ENCODE measurements at regions not wholly inside any gene's neighbourhood (a gene's known extent, or its start where the extent isn't known, plus 50 kb on each side); places are given as distances from the start of the nearest gene placed in this dataset.

DNA sequence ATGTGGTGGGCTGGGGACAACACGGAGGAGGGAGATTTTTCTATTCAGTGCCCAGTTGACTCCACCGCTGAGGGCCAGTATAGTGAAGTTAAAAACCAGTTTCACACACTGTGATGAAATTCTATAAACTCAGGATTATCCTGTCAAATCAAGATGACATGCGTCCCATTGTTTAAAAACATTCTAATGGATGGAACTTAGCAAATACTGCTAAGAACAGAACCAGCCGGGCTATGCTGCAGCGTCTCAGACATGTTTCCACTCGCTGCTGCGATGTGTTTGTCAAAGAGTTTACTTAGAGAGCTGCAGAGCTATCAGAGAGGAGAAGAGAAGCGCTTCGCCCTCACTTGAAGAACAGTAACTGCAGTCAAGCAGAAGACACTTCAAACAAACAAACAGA, 212.6 kb upstream of the FOXQ1 start:
- BruUV-seq (replicated peaks): no TSS peak
- ChIA-PET RAD21 (ENCODE audit: low non-redundant PET in 1 of 2, low total read pairs in 2 of 2, uncharacterized antibody in 2 of 2, unreplicated experiment in 2 of 2) (no interaction called here), POLR2A (no interaction called here), CTCF (no interaction called here)
- no peaks in the 10 kb centered on the region for H3K9me2 ChIP-seq (ENCODE audit: insufficient read depth)
- H3K9me3 ChIP-seq (ENCODE audit: control insufficient read depth in 1 of 2, insufficient read depth in 1 of 2, low read depth in 1 of 2, low read length in 2 of 2): no peaks in the 10 kb centered on the region
- H3K4me3 ChIP-seq (replicated peaks in 1 of 2; ENCODE audit: low read depth in 1 of 2, low read length in 2 of 2): no peak overlapping the region
- TF ChIP-seq ZFX (IDR thresholded peaks at IDR 0.05) (no peak), TCF7L2 (IDR thresholded peaks at IDR 0.05; ENCODE audit: borderline replicate concordance, extremely low read depth, insufficient read depth, insufficient read length) (no peak), ZNF274 (IDR thresholded peaks at IDR 0.05; ENCODE audit: low read depth, low read length) (no peak), EGR1 (IDR thresholded peaks at IDR 0.05; ENCODE audit: low read depth) (no peak), EZH2 (IDR thresholded peaks at IDR 0.05) (no peak), FOSL1 (IDR thresholded peaks at IDR 0.05; ENCODE audit: low read depth) (no peak), ELF1 (IDR thresholded peaks at IDR 0.05; ENCODE audit: borderline replicate concordance, low read depth) (no peak), SP1 (IDR thresholded peaks at IDR 0.05; ENCODE audit: low read depth) (no peak), YY1 (IDR thresholded peaks at IDR 0.05; ENCODE audit: extremely low read depth, insufficient replicate concordance, low read depth, low read length) (no peak)
- TF ChIP-seq, protein P1, sequence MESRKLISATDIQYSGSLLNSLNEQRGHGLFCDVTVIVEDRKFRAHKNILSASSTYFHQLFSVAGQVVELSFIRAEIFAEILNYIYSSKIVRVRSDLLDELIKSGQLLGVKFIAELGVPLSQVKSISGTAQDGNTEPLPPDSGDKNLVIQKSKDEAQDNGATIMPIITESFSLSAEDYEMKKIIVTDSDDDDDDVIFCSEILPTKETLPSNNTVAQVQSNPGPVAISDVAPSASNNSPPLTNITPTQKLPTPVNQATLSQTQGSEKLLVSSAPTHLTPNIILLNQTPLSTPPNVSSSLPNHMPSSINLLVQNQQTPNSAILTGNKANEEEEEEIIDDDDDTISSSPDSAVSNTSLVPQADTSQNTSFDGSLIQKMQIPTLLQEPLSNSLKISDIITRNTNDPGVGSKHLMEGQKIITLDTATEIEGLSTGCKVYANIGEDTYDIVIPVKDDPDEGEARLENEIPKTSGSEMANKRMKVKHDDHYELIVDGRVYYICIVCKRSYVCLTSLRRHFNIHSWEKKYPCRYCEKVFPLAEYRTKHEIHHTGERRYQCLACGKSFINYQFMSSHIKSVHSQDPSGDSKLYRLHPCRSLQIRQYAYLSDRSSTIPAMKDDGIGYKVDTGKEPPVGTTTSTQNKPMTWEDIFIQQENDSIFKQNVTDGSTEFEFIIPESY (IDR thresholded peaks at IDR 0.05; ENCODE audit: extremely low read depth, insufficient replicate concordance, low read length): no peak
- TF ChIP-seq, protein P2, sequence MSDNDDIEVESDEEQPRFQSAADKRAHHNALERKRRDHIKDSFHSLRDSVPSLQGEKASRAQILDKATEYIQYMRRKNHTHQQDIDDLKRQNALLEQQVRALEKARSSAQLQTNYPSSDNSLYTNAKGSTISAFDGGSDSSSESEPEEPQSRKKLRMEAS (IDR thresholded peaks at IDR 0.05): no peak
- TF ChIP-seq, protein P3, sequence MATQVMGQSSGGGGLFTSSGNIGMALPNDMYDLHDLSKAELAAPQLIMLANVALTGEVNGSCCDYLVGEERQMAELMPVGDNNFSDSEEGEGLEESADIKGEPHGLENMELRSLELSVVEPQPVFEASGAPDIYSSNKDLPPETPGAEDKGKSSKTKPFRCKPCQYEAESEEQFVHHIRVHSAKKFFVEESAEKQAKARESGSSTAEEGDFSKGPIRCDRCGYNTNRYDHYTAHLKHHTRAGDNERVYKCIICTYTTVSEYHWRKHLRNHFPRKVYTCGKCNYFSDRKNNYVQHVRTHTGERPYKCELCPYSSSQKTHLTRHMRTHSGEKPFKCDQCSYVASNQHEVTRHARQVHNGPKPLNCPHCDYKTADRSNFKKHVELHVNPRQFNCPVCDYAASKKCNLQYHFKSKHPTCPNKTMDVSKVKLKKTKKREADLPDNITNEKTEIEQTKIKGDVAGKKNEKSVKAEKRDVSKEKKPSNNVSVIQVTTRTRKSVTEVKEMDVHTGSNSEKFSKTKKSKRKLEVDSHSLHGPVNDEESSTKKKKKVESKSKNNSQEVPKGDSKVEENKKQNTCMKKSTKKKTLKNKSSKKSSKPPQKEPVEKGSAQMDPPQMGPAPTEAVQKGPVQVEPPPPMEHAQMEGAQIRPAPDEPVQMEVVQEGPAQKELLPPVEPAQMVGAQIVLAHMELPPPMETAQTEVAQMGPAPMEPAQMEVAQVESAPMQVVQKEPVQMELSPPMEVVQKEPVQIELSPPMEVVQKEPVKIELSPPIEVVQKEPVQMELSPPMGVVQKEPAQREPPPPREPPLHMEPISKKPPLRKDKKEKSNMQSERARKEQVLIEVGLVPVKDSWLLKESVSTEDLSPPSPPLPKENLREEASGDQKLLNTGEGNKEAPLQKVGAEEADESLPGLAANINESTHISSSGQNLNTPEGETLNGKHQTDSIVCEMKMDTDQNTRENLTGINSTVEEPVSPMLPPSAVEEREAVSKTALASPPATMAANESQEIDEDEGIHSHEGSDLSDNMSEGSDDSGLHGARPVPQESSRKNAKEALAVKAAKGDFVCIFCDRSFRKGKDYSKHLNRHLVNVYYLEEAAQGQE (IDR thresholded peaks at IDR 0.05; ENCODE audit: low read depth): no peak
- TF ChIP-seq, protein P4, sequence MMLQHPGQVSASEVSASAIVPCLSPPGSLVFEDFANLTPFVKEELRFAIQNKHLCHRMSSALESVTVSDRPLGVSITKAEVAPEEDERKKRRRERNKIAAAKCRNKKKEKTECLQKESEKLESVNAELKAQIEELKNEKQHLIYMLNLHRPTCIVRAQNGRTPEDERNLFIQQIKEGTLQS (IDR thresholded peaks at IDR 0.05): no peak
- H4K20me1 ChIP-seq (ENCODE audit: insufficient read depth): no peaks in the 10 kb centered on the region
- H3K9ac ChIP-seq (ENCODE audit: low read length): no peak overlapping the region
- H3K36me3 ChIP-seq (ENCODE audit: control insufficient read depth in 1 of 2, insufficient read depth in 2 of 2, low read length in 2 of 2): no peaks in the 10 kb centered on the region
- no peak overlapping the region for H3K4me2 ChIP-seq (ENCODE audit: low read length)
- DNase-seq (ENCODE audit: low read depth, low spot score) (no peak), ATAC-seq (no peak)
- H3K27me3 ChIP-seq (ENCODE audit: insufficient read depth, low read length): no peaks in the 10 kb centered on the region
- no peaks in the 10 kb centered on the region for H3K79me2 ChIP-seq (ENCODE audit: insufficient read depth, low read length)
- no peak overlapping the region for H3K27ac ChIP-seq (ENCODE audit: low read depth, low read length)
- H3K4me1 ChIP-seq (ENCODE audit: control insufficient read depth in 1 of 2, insufficient read depth in 2 of 2, low read length in 2 of 2): no peaks in the 10 kb centered on the region
- intact Hi-C loops (cut with micrococcal nuclease): no loop called here
- no peak overlapping the region for H2AFZ ChIP-seq (ENCODE audit: low read depth, low read length, poor library complexity, severe bottlenecking)
